K562 (cell line): ENCODE measurements at regions not wholly inside any gene's neighbourhood (a gene's known extent, or its start where the extent isn't known, plus 50 kb on each side); places are given as distances from the start of the nearest gene placed in this dataset.

Experiments used
- CUX1 ChIP-seq: fragments of 200-800 bp; sonication (Bioruptor generic); IDR thresholded peaks from 2 replicates; pipeline ENCODE4 v1.6.1; 2016; ENCODE audit warnings: missing genetic modification characterization, missing compliant biosample characterization
- EWSR1 ChIP-seq: fragments of 450-650 bp; IDR thresholded peaks from 2 replicates; pipeline ENCODE4 v1.6.1; 2018; ENCODE audit warnings: borderline replicate concordance, mild to moderate bottlenecking, low read depth, moderate library complexity; ENCODE audit not compliant: partially characterized antibody
- EZH2 ChIP-seq: IDR thresholded peaks from 2 replicates; pipeline ENCODE4 v1.6.1; 2012; ENCODE audit warnings: low read depth, mild to moderate bottlenecking, inconsistent platforms, low read length, borderline replicate concordance
- FOXK2 ChIP-seq, 2 experiments: fragments of 450-650 bp; IDR thresholded peaks in 1 of 2; conservative IDR thresholded peaks in 1 of 2; 2 replicates each; pipeline ENCODE4 v1.6.1; 2016; ENCODE audit warnings: low read depth in 2 of 2, mild to moderate bottlenecking in 1 of 2
- MEF2D ChIP-seq: conservative IDR thresholded peaks from 2 replicates; pipeline ENCODE4 v1.6.1; 2016; ENCODE audit warnings: low read depth, missing genetic modification characterization, missing compliant biosample characterization
- NCOA4 ChIP-seq: fragments of 450-650 bp; IDR thresholded peaks from 2 replicates; pipeline ENCODE4 v1.6.1; 2018; ENCODE audit warnings: mild to moderate bottlenecking; ENCODE audit not compliant: partially characterized antibody
- TEAD1 ChIP-seq, 2 experiments: fragments of 450-650 bp in 1 of 2; sonication (generic) in 1 of 2; formaldehyde crosslinking; IDR thresholded peaks; 2 replicates each; pipeline versions ENCODE4 v1.4.0 to v1.8.0; 2020 to 2022; ENCODE audit warnings: mild to moderate bottlenecking in 2 of 2, missing genetic modification reagents in 1 of 2
- TFAP4 ChIP-seq: sonication (generic); formaldehyde crosslinking; IDR thresholded peaks from 2 replicates; pipeline ENCODE4 v1.8.0; 2022; ENCODE audit warnings: missing genetic modification reagents, mild to moderate bottlenecking, moderate library complexity, borderline replicate concordance
- THAP12 ChIP-seq: fragments of 250-450 bp; sonication (Bioruptor Pico); IDR thresholded peaks from 2 replicates; pipeline ENCODE4 v1.9.0; 2021; ENCODE audit warnings: mild to moderate bottlenecking, inconsistent platforms
- ZC3H4 ChIP-seq: sonication (generic); formaldehyde crosslinking; IDR thresholded peaks from 2 replicates; pipeline ENCODE4 v1.9.0; 2021; ENCODE audit warnings: missing genetic modification reagents, borderline replicate concordance
- ZNF140 ChIP-seq: fragments of 250-450 bp; sonication (Bioruptor Pico); IDR thresholded peaks from 2 replicates; pipeline ENCODE4 v1.8.0; 2021; ENCODE audit warnings: moderate library complexity, mild to moderate bottlenecking, inconsistent platforms

- TF ChIP-seq THAP12 (CRISPR knock-in tag) (no peak), FOXK2 (conservative IDR thresholded peaks at IDR 0.05 in 1 of 2, IDR thresholded peaks at IDR 0.05 in 1 of 2; ENCODE audit: low read depth in 2 of 2) (no peak), CUX1 (CRISPR knock-in tag) (no peak), EZH2 (no peak), MEF2D (tag) (no peak), ZNF140 (CRISPR knock-in tag) (no peak), TFAP4 (CRISPR knock-in tag) (no peak), TEAD1 (CRISPR knock-in tag; IDR thresholded peaks at IDR 0.05) (no peak), EWSR1 (no peak), NCOA4 (no peak), ZC3H4 (CRISPR knock-in tag) (no peak)
Observed at GRCh38 chr6:126967296-126968005, 151.0 kb upstream of the RSPO3 start (continued).
